Testis (tissue), 2 donors: ENCODE measurements at regions not wholly inside any gene's neighbourhood (a gene's known extent, or its start where the extent isn't known, plus 50 kb on each side); places are given as distances from the start of the nearest gene placed in this dataset.

ENCODE experiments used
- DNase-seq: peaks from one replicate; pipeline ENCODE4 v3.0.0-alpha.2; 2019
- H3K27ac ChIP-seq, 2 donors: fragments of 200-600 bp; sonication (generic); one replicate each; pipeline ENCODE4 v1.5.1; 2019
- H3K27me3 ChIP-seq: fragments of 200-600 bp; sonication (generic); one replicate; pipeline ENCODE4 v1.5.1; 2019
- H3K36me3 ChIP-seq: fragments of 200-600 bp; sonication (generic); one replicate; pipeline ENCODE4 v1.5.1; 2017; ENCODE audit warnings: low read depth; ENCODE audit errors: missing control alignments
- H3K4me1 ChIP-seq: fragments of 200-600 bp; sonication (generic); one replicate; pipeline ENCODE4 v1.5.1; 2019
- H3K4me3 ChIP-seq, 2 donors: fragments of 200-600 bp; sonication (generic); one replicate each; pipeline ENCODE4 v1.5.1; 2017 to 2019
- H3K9me3 ChIP-seq: fragments of 200-600 bp; sonication (generic); one replicate; pipeline ENCODE4 v1.5.1; 2017
- CTCF ChIP-seq, 3 experiments: fragments of 450-650 bp in 2 of 3; fragments of 200-600 bp in 1 of 3; sonication (generic) in 1 of 3; IDR thresholded peaks; one replicate each; pipeline ENCODE4 v1.5.1; 2016 to 2019; ENCODE audit warnings: antibody characterized with exemption in 3 of 3, mild to moderate bottlenecking in 2 of 3, moderate library complexity in 1 of 3
- POLR2A ChIP-seq: fragments of 450-650 bp; IDR thresholded peaks from one replicate; pipeline ENCODE4 v1.6.1; 2017; ENCODE audit warnings: antibody characterized with exemption, mild to moderate bottlenecking, moderate library complexity
- WGBS, 2 donors: methylation state at CpG; one replicate each; pipeline ENCODE4 v1.1.5; 2018; 5-methylcytosine and 5-hydroxymethylcytosine counted together
- intact Hi-C: fragments of 100-400 bp; cut with DNase I; formaldehyde crosslinking; loops from one replicate; pipeline ENCODE4 v1.15.1; 2023; ENCODE audit warnings: low total_unique reads

- intact Hi-C loops, result no loop called here
- no peak overlapping the region for H3K4me3 ChIP-seq
- DNase-seq, result no peak
- H3K4me1 ChIP-seq, result no peaks in the 10 kb centered on the region
- H3K27ac ChIP-seq, result no peak overlapping the region
- no peaks in the 10 kb centered on the region for H3K9me3 ChIP-seq
- TF ChIP-seq POLR2A (no peak), CTCF (IDR thresholded peaks at IDR 0.05) (no peak)
- WGBS, 2 donors, result 62 to 80% methylated on average over 5 to 12 of the region's 13 CpGs
- no peaks in the 10 kb centered on the region for H3K36me3 ChIP-seq
- no peaks in the 10 kb centered on the region for H3K27me3 ChIP-seq
Measured at GRCh38 chr1:30286241-30286987, 437.0 kb downstream of the MATN1 start.

- Histone ChIP-seq H3K27me3 (no peaks in the 10 kb centered on the region), H3K4me3 (no peak overlapping the region), H3K9me3 (no peaks in the 10 kb centered on the region), H3K27ac (no peak overlapping the region), H3K36me3 (no peaks in the 10 kb centered on the region), H3K4me1 (no peaks in the 10 kb centered on the region)
- TF ChIP-seq POLR2A (no peak), CTCF (IDR thresholded peaks at IDR 0.05) (no peak)
- 91 to 93% methylated on average over 12 of the region's 12 CpGs for WGBS, 2 donors
- no peak for DNase-seq
- intact Hi-C loops, result no loop called here
Measured at GRCh38 chr1:30285501-30285932, 437.9 kb downstream of the MATN1 start.

GRCh38 chr1:30284728-30285475, 438.5 kb downstream of the MATN1 start:
- H3K4me3 ChIP-seq, result no peak overlapping the region
- no peaks in the 10 kb centered on the region for H3K4me1 ChIP-seq
- H3K27me3 ChIP-seq, result no peaks in the 10 kb centered on the region
- no peaks in the 10 kb centered on the region for H3K36me3 ChIP-seq
- TF ChIP-seq CTCF (IDR thresholded peaks at IDR 0.05) (no peak), POLR2A (no peak)
- no peak overlapping the region for H3K27ac ChIP-seq
- DNase-seq, result no peak
- H3K9me3 ChIP-seq, result no peaks in the 10 kb centered on the region
- WGBS, 2 donors, result 88% methylated on average over 13 to 17 of the region's 17 CpGs
- intact Hi-C loops, result no loop called here

- Histone ChIP-seq H3K4me1 (no peaks in the 10 kb centered on the region), H3K9me3 (no peaks in the 10 kb centered on the region), H3K36me3 (no peaks in the 10 kb centered on the region), H3K27me3 (no peaks in the 10 kb centered on the region), H3K27ac (no peak overlapping the region), H3K4me3 (no peak overlapping the region)
- no peak for DNase-seq
- 89 to 92% methylated on average over 4 of the region's 4 CpGs for WGBS, 2 donors
- intact Hi-C loops, result no loop called here
- TF ChIP-seq POLR2A, result no peak
- no peak for TF ChIP-seq CTCF (IDR thresholded peaks at IDR 0.05)
Measured at GRCh38 chr1:30284226-30284625, 439.2 kb downstream of the MATN1 start.
